ENCODE measurements at regions not wholly inside any gene's neighbourhood (a gene's known extent, or its start where the extent isn't known, plus 50 kb on each side); places are given as distances from the start of the nearest gene placed in this dataset.

DNA sequence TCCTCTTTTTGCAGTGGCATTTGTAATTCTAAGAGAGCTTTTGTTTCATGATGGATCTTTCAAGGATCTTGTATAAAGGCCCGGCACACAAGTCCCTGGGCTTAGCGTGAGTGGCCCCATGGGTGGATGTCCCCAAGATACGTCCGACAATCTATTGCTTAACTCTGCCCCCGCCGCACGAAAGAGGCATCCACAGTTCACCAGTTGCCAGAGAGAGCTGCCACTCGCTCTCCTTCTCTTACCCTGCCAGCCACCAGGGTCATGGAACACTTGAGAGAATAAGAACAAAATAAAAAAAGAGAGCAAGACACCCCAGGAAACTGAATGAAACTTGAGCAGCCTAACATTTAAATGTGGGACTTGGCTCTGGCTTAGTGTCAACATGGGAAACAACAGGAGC, 92.3 kb downstream of the CTAGE1 start:
- no peak for DNase-seq

DNA sequence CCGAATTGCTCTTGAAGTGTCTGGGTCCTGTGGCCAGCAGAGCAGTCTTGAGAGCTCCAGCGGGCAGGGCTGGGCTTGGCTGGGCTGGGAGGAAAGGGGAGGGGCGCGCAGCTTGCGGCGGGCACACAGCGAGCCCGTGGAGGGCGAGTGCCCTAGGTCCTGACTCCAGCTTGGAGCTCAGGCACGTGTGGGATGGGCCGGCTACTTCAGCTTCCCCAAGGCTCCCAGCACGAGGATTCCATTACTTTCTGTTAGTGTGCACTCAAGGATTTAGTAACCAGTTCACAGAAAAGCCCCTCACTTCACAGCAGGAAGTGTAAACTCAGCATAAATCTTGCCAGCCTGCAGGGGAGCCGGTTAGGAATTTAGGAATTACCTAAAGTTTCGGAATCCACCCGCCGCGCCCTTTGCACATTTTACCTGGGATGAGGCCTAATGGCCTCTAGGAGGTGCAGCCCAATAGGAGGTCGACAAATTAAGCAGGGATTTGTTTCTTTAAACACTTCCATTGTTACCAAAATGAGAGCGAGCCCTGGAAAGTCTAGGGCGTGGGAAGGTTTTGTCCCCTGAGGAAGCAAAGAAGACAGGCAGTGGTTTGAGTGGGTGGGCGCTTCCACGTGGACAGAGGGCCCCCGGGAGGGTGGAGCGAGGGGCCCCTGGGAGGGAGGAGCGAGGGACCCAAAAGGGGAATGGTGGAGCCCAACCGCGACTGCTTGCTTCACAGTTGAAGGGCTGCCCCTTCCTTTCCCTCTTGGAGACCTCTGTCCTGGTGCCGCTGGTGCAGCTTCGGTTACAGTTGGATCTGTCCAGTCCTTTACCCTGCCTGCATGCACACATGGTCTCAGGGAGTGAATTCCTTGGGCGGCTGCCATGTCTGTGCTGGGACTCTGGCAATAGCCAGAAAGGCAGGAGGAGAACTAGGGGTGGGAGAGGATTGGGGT, 93.3 kb downstream of the CTAGE1 start:
- no peak for DNase-seq

DNA sequence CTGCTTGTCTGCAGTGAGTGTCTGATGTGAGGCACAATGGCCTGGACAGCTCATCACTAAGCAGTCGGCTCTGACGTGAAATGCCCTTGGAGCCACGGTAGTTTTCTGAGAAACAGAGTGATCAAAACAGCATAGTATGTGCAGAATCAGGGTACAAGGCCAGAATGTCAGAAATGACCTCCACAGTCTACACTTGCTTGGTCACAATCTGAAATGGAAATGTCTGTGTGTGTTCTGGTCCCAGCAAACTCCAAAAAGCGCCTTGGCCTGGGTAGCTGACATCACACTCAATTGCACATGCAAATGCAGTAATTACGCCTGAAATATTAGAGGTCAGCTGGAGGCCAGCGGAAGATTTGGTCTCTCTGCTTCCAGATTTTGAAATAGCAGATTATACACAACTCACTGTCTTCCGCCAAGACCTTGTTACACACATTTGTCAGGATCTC, 95.4 kb downstream of the CTAGE1 start:
- no peak for DNase-seq

GRCh38 chr18:22320771-22321170, 96.9 kb downstream of the CTAGE1 start:
- no peak for DNase-seq

- no peak for DNase-seq
Measured at GRCh38 chr18:22320155-22320554, 97.6 kb downstream of the CTAGE1 start.

DNA sequence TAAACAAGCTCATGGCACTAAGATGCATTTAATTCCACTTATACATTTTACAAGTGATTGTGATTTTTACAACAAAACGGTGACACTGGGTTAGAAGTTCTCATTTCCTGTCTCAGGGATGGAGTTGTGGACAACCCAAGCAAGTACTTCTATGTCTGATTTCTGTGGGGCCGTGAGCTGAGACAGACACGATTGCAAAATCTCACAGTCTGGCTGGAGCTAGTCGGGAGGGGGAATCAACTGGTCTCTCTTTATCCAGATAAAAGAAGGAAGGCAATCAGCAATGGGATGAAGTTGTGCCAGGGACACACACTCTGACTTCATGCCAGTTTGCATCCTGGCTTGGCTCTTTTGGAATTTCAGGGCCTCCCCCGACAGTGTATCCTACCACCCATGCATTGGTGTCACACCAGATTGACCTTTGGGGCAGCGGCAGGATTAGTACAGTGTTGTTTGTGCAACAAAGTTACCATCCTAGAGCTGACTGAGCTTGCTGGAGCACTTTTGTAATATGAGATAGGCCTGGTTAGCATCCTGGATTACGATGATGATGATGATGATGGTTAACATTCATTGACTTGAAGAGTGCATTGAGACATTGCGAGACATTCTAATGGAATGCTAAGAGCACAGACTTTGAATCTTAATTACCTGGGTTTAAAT, 98.8 kb downstream of the CTAGE1 start:
- DNase-seq: no peak

DNA sequence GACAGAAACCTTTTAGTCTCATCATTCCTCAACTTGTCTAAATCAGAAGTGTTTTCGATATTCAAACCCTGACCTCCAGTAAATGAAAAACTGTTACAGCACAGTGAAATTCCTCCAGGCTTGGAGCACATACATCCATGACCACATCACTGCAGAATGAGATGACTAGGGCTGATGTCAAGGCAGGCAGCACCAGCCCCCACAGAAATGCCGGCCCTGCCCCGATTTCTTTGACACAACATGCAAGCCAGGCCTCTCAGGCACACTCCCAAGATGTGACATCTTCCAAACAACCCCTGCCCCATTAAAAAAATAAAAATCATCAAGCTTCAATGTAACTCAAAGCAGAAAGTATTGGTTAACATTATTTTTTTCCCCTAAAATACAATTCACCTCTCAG, 103.3 kb downstream of the CTAGE1 start:
- peak; percentile 70 for DNase-seq

GRCh38 chr18:22314001-22314400, 103.7 kb downstream of the CTAGE1 start:
- no peak for DNase-seq

DNA sequence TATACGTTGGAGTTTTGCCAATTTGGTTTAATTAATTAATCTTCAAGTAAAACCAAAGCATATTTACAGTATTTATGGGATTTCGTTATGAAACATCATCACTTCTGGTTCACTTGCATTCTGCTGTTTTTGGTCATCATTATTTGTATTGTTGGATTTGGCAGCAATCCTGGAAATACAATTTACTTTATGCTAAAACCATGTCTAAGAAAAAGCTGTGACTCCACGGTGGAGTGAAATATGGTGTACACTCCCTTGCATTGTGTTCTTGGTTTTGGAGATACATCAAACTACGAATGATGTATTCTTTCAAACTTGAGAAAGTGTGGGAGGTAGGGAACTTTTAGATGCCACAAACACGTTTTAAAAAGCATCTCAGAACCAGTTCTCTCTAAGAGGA, 106.4 kb downstream of the CTAGE1 start:
- no peak for DNase-seq

DNA sequence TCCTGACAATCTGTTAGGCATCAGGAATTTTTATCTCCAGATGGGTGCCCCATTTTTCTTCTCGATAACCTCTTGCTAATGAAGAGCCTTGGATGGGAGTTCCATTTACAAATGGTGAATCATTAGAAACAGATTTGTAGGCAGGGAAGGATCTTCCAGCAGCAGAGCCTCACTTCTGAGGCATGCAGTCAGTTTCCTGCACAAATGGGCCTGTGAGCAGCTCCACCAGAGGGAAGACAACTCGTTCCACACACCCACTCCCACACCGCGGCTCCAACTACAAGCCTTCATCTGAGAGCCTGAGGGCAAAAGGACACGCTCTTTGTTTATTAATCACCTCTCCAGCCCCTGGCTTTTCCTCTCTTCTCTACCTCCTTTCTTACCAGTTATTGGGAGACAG, 108.5 kb downstream of the CTAGE1 start:
- DNase-seq: peak; percentile 7

DNA sequence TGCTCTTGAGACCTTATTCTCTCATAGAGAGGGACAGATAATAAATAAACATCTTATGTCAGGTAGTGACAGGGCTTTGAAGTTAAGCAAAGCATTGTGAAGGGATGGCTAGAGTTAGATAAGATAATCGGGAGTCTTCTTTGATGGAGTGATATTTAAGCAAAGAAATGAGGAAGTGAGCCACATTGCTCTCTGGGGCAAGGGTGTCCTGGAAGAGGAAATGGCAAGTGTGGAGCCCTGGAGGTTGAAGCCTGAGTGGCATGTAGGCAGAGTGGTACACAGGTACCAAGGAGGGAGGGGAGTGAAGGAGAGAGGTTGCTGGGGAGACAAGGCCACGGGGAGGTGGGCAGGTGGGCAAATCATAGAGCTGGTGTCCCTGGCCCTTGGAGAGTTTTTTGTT, 110.2 kb downstream of the CTAGE1 start:
- no peak for DNase-seq

- no peak for DNase-seq
Measured at GRCh38 chr18:22303927-22304326, 113.8 kb downstream of the CTAGE1 start.

- no peak for DNase-seq
Measured at GRCh38 chr18:22302144-22302543, 115.6 kb downstream of the CTAGE1 start.

DNA sequence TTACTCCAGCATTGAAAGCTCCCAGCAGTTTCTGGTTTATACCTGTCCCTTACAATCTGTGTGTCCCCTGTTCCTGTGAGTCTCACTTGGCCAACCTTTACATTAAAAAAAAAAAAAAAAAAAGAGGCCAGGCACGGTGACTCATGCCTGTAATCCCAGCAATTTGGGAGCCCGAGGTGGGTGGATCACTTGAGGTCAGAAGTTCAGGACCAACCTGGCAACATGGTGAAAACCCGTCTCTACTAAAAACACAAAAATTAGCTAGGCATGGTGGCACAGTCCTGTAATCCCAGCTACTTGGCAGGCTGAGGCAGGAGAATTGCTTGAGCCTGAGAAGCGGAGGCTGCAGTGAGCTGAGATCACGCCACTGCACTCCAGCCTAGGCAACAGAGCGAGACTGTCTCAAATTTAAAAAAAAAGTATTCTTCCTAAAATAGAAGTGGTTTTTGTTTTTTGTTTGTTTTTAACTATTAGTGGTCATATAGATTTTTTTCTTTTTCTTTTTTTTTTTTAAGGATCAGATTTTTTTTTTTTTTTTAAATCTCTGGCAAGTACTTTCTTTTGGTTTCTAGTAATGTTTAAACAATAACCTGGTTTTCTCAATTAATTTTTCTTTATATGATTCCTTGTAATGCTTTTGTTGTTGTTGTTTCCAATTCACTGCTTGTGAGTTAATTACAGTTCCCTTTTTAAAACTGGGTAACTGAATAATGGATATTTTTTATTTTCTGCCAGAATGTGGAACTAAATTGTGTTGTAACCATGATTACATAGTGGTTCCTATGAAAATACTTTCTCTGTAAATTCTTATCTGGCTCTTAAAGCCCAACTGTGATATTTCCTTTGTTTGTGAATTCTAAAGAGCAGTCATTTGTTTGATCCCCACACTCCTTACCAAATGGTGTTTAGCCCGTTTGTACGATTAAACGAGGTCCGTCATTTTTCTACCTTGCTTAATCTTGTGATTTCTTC, 116.8 kb downstream of the CTAGE1 start:
- no peak for DNase-seq

DNA sequence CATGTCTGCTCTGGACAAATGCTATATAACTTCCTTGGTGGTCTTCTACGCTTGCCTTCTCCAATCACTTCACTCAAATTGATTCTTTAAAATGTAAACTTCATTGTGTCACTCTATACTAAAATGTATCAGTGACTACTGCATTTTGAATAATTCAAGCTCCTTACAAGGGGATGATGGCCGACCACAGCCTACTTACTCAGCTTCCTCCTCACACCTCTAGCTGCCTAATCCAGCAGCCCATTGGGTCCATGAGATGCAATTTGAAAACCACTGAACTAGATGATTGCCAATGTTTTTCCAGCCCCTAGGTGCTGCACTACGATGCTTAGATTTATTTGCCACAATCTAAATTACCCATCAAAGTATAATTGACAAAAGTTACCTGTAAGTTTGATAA, 120.7 kb downstream of the CTAGE1 start:
- no peak for DNase-seq

DNA sequence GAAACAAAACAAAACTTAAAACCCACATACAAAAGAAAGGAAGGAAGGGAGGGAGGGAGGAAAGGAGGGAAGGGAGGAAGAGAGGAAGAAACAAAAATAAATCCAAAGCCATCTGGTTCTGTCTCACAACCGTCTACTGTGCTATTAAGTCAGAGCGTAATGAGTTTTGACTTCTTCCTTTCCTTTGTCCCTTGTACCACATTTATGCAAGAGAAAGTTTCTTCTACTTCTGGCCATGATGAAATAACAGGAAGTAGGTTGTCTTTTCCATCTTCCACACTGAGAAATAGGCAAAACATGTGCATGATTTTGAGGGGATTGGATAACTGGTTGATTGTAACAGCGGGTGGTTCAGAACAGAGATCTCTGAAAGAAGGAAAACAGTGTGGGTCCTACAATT, 121.4 kb downstream of the CTAGE1 start:
- DNase-seq: no peak

DNA sequence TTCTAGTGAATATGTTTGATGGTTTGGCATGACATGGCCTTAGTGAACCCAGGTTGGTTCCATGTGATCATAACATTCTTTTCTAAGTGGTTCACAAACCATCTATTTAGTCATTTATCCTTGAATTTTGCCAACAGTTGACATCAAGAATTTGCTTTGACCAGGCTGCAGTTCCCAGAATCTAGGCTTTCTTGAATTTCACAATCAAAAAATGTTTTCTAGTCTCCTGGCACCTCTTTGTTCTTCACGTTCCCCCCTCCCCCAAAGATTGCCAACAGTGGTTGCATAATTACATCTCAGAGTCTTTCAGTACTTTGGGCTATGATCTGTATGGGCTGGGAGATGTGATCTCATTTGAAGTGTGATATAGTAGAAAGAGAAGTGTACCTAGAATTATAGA, 124.0 kb downstream of the GATA6 start:
- DNase-seq: no peak

DNA sequence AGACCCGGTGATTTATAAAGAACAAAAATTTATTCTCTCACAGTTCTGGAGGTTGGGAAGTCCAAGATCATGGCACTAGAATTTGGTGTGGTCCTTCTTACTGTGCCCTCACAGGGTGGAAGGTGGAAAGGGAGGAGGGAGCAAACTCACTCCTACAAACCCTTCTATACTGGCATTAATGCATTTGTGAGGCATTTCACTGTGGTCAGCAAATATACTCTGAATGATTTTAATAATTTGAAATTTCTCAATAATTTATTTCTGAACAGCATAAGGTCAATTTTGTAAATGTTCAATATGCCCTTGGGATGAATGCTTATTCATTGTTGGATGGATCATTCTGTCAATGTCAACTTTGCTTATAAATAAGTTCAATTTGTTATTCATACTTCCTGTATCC, 120.6 kb downstream of the GATA6 start:
- DNase-seq: no peak

DNA sequence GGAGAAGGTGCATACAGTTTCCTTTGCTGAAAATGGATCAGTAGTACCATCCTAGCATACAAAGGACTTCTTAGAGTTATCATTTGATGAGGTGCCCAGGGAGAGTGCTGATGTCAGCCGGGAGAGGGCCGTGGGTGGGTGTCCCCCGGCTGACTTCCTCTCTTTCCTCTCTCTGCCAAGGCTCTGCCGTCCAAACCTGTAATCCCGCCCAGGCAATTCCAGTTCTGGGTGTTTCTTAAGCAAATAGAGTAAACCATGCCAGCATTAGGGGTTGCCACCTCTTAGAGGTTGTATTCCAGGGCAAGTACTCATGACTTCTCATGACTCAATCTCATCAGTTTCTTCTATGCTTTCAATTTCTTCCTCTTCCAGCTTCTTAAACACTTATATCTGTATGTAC, 117.2 kb downstream of the GATA6 start:
- no peak for DNase-seq

GRCh38 chr18:22285361-22286140, 116.2 kb downstream of the GATA6 start:
- no peak for DNase-seq

- DNase-seq: no peak
Measured at GRCh38 chr18:22284581-22285360, 115.4 kb downstream of the GATA6 start.

All from HCEC 1CT (cell line).